ENCODE measurements at regions not wholly inside any gene's neighbourhood (a gene's known extent, or its start where the extent isn't known, plus 50 kb on each side); places are given as distances from the start of the nearest gene placed in this dataset.

DNA sequence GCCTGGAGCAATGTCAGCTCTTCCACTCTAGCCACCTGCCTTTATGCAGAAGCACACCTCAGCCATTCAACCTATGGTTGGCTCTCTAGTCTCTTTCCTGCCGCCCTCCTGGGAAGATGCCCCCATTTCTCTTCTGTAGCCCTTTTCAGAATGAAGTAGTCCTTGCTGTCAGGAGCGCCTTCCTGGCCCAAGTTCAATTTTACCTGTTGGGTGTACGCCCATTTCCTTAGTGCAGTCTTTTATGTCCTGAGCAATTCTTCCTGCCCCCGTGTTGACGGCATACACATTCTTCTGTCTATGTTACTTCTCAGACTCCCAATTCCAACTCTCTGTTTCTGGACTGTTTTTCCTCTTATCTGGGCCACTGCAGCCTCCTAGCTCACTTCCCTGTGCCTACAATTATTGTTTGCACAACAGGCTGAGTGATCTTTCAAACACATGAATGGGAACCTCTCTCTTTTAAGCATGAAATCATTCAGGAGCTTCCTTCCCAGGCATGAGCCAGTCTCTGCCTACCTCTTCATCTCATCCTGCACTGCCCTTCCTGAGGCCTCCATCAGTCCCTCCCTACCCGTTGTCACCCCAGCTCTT is 389.2 kb downstream of the CD83 start:
- DNase-seq (ENCODE audit: low spot score) = no peak
- TF ChIP-seq, protein P1, sequence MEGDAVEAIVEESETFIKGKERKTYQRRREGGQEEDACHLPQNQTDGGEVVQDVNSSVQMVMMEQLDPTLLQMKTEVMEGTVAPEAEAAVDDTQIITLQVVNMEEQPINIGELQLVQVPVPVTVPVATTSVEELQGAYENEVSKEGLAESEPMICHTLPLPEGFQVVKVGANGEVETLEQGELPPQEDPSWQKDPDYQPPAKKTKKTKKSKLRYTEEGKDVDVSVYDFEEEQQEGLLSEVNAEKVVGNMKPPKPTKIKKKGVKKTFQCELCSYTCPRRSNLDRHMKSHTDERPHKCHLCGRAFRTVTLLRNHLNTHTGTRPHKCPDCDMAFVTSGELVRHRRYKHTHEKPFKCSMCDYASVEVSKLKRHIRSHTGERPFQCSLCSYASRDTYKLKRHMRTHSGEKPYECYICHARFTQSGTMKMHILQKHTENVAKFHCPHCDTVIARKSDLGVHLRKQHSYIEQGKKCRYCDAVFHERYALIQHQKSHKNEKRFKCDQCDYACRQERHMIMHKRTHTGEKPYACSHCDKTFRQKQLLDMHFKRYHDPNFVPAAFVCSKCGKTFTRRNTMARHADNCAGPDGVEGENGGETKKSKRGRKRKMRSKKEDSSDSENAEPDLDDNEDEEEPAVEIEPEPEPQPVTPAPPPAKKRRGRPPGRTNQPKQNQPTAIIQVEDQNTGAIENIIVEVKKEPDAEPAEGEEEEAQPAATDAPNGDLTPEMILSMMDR (IDR thresholded peaks at IDR 0.05) = no peak
- no peak overlapping the region for H3K4me3 ChIP-seq
- no peak overlapping the region for H3K27ac ChIP-seq

DNA sequence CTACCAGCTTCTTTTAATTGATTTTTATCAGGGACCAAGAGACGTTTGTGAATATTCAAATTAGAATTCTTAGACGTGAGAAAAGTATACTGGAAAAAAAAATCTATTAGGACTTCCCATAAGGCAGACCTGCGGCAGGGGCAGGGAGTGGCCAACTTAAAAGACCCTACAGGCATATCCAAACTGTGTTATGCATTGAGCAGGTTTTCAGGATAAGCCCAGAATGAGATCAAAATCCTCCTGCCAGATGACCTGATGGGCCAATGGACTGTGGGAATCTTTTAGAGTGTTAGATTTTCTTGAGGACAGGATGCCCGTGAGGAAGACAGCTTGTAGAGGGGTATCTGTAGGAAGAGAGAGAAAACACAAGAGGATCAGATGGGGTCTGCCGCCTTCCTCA is 391.5 kb downstream of the CD83 start:
- Histone ChIP-seq H3K4me3 (no peak overlapping the region), H3K27ac (no peak overlapping the region)
- TF ChIP-seq, protein P1 (IDR thresholded peaks at IDR 0.05) = no peak
- no peak for DNase-seq (ENCODE audit: low spot score)

DNA sequence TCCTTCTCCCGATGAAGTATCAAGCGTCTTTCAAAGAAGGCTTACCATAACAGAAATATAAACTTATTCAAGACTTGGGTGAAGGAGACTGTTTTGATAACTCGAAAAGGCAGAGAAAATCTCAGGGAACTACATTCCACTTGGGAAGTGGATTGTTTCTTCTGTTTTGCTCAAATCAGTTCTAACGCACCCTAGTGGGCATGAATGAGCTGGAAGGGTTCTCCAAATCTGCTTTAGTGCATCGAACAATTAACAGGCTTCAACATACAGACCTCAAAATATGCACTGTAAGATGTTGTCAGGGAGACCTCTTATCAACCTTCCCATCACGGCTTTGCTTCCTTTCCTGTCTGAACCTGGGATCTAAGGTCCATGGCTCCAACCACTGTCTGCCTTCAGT is 392.5 kb downstream of the CD83 start:
- no peak for DNase-seq (ENCODE audit: low spot score)
- H3K27ac ChIP-seq = no peak overlapping the region
- H3K4me3 ChIP-seq = no peak overlapping the region
- TF ChIP-seq, protein P1 (IDR thresholded peaks at IDR 0.05) = no peak

DNA sequence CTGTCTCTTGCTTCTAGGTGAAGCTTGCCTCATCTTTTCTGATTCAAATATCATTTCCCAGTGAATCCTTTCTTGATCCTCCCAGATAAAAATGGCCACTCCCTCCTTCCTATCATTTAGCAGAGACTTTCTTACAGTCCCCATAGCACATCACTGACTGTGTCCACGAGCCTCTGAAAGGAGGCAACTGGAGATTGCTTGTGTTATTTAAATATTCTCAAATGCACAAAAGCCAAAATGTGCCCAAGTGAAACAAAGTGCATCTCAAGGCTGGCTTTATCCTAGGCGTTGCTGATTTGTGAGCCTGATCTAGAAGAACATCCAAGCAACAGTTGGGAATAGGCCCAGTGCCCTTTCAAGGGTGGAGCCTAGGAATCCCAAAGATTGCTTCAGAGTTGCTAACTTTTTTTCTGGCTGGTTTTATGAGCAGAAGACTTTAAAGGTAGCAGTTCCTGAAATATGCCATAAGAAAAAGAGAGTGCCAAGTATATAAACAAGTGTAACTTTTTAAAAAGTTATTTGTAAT is 393.6 kb downstream of the CD83 start:
- no peak for DNase-seq (ENCODE audit: low spot score)
- TF ChIP-seq, protein P1 (IDR thresholded peaks at IDR 0.05) = no peak
- Histone ChIP-seq H3K4me3 (no peak overlapping the region), H3K27ac (no peak overlapping the region)

DNA sequence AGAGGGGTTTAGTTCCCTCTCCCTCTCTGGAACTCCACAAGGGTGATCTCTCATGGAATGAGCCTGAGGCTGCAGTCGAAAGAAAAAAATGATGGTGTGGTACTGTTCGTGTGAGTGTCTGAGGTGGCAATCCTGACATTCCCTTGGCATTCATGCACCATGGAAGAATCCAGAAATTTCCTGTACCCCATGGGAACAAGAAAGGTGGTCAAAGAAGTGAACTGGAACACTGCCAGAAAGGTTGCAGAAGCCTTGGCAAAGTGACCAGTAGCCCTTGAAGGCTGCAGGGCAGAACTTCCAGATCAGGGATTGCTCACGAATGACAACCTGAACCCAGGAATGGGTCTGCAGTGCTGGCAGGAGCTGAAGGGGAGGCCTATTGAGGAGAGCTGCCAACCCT is 394.7 kb downstream of the CD83 start:
- DNase-seq (ENCODE audit: low spot score) = no peak
- no peak overlapping the region for H3K4me3 ChIP-seq
- H3K27ac ChIP-seq = no peak overlapping the region
- TF ChIP-seq, protein P1 (IDR thresholded peaks at IDR 0.05) = no peak

DNA sequence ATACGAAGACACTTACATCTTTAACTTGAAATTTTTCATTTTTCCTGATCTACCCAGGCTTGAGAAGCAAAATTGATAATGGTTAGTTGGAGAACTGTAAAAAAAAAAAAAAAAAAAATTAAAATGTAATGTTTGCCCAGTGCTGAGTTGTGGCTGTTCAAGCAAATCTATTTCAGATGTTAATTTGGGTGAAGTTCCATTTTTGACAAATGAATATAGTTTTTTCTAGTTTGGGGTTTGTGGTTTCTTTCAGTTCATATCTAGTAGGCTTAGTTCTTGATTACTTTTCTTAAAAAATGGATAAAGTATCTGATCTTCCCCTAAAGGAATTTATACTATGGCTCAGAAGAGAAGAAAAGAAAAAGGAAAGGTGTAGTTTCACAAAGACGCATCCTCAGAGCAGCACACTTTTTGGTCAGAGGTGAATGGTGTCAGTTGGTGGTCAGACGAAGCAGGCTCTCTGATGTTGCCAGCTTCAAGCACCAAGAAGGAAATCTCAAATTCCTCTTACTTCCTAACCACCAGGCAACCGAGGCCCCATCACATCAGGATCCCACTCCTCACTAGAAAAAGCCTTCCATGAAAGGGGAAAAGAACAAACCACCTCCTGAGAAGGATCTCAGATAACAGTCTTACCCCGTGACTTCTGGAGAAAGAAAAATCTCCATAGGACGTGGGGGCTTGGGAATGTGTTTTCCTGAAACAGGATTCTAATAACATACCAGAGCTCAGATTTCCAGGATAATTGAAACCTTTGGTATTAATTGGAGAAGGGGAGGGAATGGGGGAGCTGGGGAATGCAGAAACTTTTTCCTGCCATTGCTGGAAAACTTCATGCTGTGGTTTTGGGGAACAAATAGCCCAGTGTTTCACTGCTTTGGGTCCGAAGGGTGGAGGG is 396.2 kb downstream of the CD83 start:
- no peak for DNase-seq (ENCODE audit: low spot score)
- no peak overlapping the region for H3K27ac ChIP-seq
- TF ChIP-seq, protein P1 (IDR thresholded peaks at IDR 0.05) = no peak
- no peak overlapping the region for H3K4me3 ChIP-seq

Measured in coronary artery (tissue), 2 donors.